Heart left ventricle (tissue), 13 donors: ENCODE measurements at regions not wholly inside any gene's neighbourhood (a gene's known extent, or its start where the extent isn't known, plus 50 kb on each side); places are given as distances from the start of the nearest gene placed in this dataset.

Experiments
- CTCF ChIP-seq, 12 donors: fragments of 200-600 bp; sonication (generic) in 4 of 12; IDR thresholded peaks; one replicate each; pipeline versions ENCODE4 v1.5.0 to v1.8.0; 2018 to 2022; ENCODE audit warnings: antibody characterized with exemption in 12 of 12, mild to moderate bottlenecking in 5 of 12
- POLR2A ChIP-seq, 2 donors: fragments of 450-650 bp; IDR thresholded peaks; one replicate each; pipeline ENCODE4 v1.6.1; 2017; ENCODE audit warnings: antibody characterized with exemption in 2 of 2, mild to moderate bottlenecking in 2 of 2, moderate library complexity in 2 of 2
- donor health status: ischemic (EF 13 %, LVEDD 7.1; RV severe dilation, severe dysfunction).
- donor health status: DM: no; HTN: yes; CAD: no.
- donor health status: DM: no; HTN: no; CAD: no.
- donor health status: ischemic (EF 25% LVEDD 6.9; RV normal size, moderate dysfunction).
- donor health status: ischemic (EF 25% LVEDD 5.7; RV mildly dilated, moderate dysfunction).
- donor health status: ischemic (EF 35%, LVEDD 5.7; RV mildly dilated, moderate dysfunction).
- donor health status: nonischemic (EF 11% LVEDD 7.7; RV severe dilation, severe dysfunction).
- donor health status: DM: yes; HTN: yes; CAD: no.
- donor health status: PGD.
- donor health status: ischemic (EF 29% LVEDD 5.4; RV normal size, mild dysfunction).
- donor health status: nonischemic (EF 23%, LVEDD 6.1; RV moderate dilation, normal function).

- no peak for TF ChIP-seq POLR2A (IDR thresholded peaks at IDR 0.05)
- TF ChIP-seq CTCF (IDR thresholded peaks at IDR 0.05) = no peak
These were observed 54.4 kb upstream of the SLC6A11 start for GRCh38 chr3:10761583-10761982.
